ENCODE measurements at regions not wholly inside any gene's neighbourhood (a gene's known extent, or its start where the extent isn't known, plus 50 kb on each side); places are given as distances from the start of the nearest gene placed in this dataset.

- no peak for TF ChIP-seq POLR2A (IDR thresholded peaks at IDR 0.05; ENCODE audit: low read depth)
- no peak for TF ChIP-seq CTCF (IDR thresholded peaks at IDR 0.05)
- no peak for TF ChIP-seq POLR2AphosphoS5 (IDR thresholded peaks at IDR 0.05)
Measured at GRCh38 chr6:40780637-40781036, 193.5 kb upstream of the LRFN2 start.
